ENCODE measurements at regions not wholly inside any gene's neighbourhood (a gene's known extent, or its start where the extent isn't known, plus 50 kb on each side); places are given as distances from the start of the nearest gene placed in this dataset.

GRCh38 chr18:22108674-22109073 lies 60.7 kb upstream of the GATA6 start:
- H3K23me2 ChIP-seq (ENCODE audit: insufficient read length, low read depth, low read length, poor library complexity, severe bottlenecking) = no peaks in the 10 kb centered on the region
- no peak overlapping the region for H4K91ac ChIP-seq (ENCODE audit: insufficient read length, low read depth, low read length)
- no peak overlapping the region for H2BK5ac ChIP-seq (ENCODE audit: insufficient read length, low read length)
- no peaks in the 10 kb centered on the region for H3K9me3 ChIP-seq (ENCODE audit: control insufficient read depth, low read depth, low read length)
- H3T11ph ChIP-seq (ENCODE audit: low read length) = no peak overlapping the region
- peaks cover 5 to 6% of the 10 kb centered on the region in 2 experiments; a peak in 3 of 4 replicates for H3K4me1 Mint-ChIP-seq
- no CpG with 5 or more reads among the region's 2 CpGs for WGBS (ENCODE audit: extremely low coverage, insufficient read length, low lambda C conversion rate)
- no peak overlapping the region for H3K56ac ChIP-seq (ENCODE audit: insufficient read length, low read depth, low read length)
- no peak overlapping the region for H2BK15ac ChIP-seq (ENCODE audit: low read depth, low read length)
- H2AFZ ChIP-seq (ENCODE audit: low read length) = no peak overlapping the region
- H2BK120ac ChIP-seq (ENCODE audit: low read depth, low read length, poor library complexity, severe bottlenecking) = no peak overlapping the region
- no peak overlapping the region for H4K5ac ChIP-seq (ENCODE audit: insufficient read length, low read depth, low read length)
- H3K4me3 Mint-ChIP-seq = no peak overlapping the region
- H3K14ac ChIP-seq (ENCODE audit: insufficient read depth, low read length) = no peak overlapping the region
- no peak overlapping the region for H3K9ac ChIP-seq (ENCODE audit: extremely low read depth, insufficient read length, low read length)
- H3K4me1 ChIP-seq (ENCODE audit: insufficient read depth, low read length) = no peaks in the 10 kb centered on the region; the same call in 1 of the 2 replicates
- H2BK12ac ChIP-seq (ENCODE audit: insufficient read length, low read depth, low read length) = no peak overlapping the region
- no peak overlapping the region for H3K4ac ChIP-seq (ENCODE audit: low read depth, low read length)
- no peak overlapping the region for H3K27ac ChIP-seq (ENCODE audit: insufficient read length, low read depth, low read length)
- H3K27me3 ChIP-seq (ENCODE audit: insufficient read depth, low read length) = no peaks in the 10 kb centered on the region
- H3K79me1 ChIP-seq (ENCODE audit: insufficient read depth, low read depth, low read length, poor library complexity, severe bottlenecking) = no peaks in the 10 kb centered on the region
- no peaks in the 10 kb centered on the region for H3K9me3 Mint-ChIP-seq
- no peaks in the 10 kb centered on the region for H3K36me3 Mint-ChIP-seq (ENCODE audit: insufficient read depth in 1 of 3, low read depth in 3 of 3)
- H4K20me1 ChIP-seq (ENCODE audit: control insufficient read depth, insufficient read depth, insufficient read length) = no peaks in the 10 kb centered on the region
- H2AK5ac ChIP-seq (ENCODE audit: insufficient read length, low read length) = no peak overlapping the region
- no peaks in the 10 kb centered on the region for H3K79me2 ChIP-seq (ENCODE audit: insufficient read depth, low read length)
- peak; percentile 52 for TF ChIP-seq CTCF (conservative IDR thresholded peaks at IDR 0.05)
- peaks cover 10% of the 10 kb centered on the region for H3K27me3 Mint-ChIP-seq (ENCODE audit: low read depth)
- no peak overlapping the region for H4K8ac ChIP-seq (replicated peaks; ENCODE audit: insufficient read length, low read depth, low read length)
- no peak overlapping the region for H3K4me2 ChIP-seq (ENCODE audit: insufficient read depth, insufficient read length, low read length)
- H3K27ac Mint-ChIP-seq = no peak overlapping the region
- no peak overlapping the region for H3K23ac ChIP-seq (ENCODE audit: insufficient read length, low read depth, low read length)
- H3K18ac ChIP-seq (ENCODE audit: insufficient read length, low read depth, low read length) = peak overlapping the region; percentile 51
- peak; percentile 42 for DNase-seq
- no peak overlapping the region for H2BK20ac ChIP-seq (ENCODE audit: low read depth, low read length, poor library complexity, severe bottlenecking)

Measured in H9 (cell line).